ENCODE measurements at regions not wholly inside any gene's neighbourhood (a gene's known extent, or its start where the extent isn't known, plus 50 kb on each side); places are given as distances from the start of the nearest gene placed in this dataset.

DNA sequence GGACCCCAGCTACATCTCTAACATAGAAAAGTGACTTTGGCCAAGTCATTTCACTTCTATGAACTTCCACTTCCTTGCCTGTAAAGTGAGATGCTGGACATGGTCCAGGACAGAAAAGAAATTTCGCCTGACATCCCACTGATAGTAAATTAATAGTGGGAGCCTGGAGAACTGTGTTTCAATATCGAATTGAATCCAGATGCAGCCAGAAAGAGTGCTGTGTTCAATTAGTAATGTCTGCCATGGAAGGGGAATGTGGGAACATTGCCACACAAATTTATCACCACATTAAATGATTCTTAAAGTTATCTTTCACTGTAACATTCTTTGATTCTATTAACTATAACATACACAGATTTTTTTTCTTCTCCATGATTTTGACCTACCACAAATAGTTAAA, 255.0 kb downstream of the HACE1 start:
- Histone ChIP-seq H3K27me3 (ENCODE audit: control insufficient read depth in 4 of 4, insufficient read depth in 4 of 4, low read length in 3 of 4) (no peaks in the 10 kb centered on the region), H3K9me3 (ENCODE audit: control insufficient read depth in 4 of 4, low read length in 3 of 4) (no peaks in the 10 kb centered on the region), H3K9ac (ENCODE audit: low read depth in 1 of 2, low read length in 2 of 2) (no peak overlapping the region), H3K36me3 (ENCODE audit: control insufficient read depth in 4 of 4, insufficient read depth in 3 of 4, low read depth in 1 of 4, low read length in 3 of 4) (no peaks in the 10 kb centered on the region), H3K27ac (ENCODE audit: low read depth in 1 of 2, low read length in 2 of 2) (no peak overlapping the region), H3K4me3 (ENCODE audit: low read depth in 1 of 3, low read length in 3 of 3) (no peak overlapping the region), H3K4me1 (ENCODE audit: control insufficient read depth in 4 of 4, insufficient read depth in 4 of 4, low read length in 3 of 4) (no peaks in the 10 kb centered on the region)
- DNase-seq (ENCODE audit: low spot score), result no peak
- WGBS, result 67% methylated on average over 2 of the region's 2 CpGs
- TF ChIP-seq GABPA (IDR thresholded peaks at IDR 0.05 in 1 of 2, conservative IDR thresholded peaks at IDR 0.05 in 1 of 2) (no peak), NR2F2 (IDR thresholded peaks at IDR 0.05) (no peak), HNF4G (IDR thresholded peaks at IDR 0.05) (no peak), FOXA1 (IDR thresholded peaks at IDR 0.05) (no peak), RXRA (IDR thresholded peaks at IDR 0.05) (no peak), RAD21 (IDR thresholded peaks at IDR 0.05) (no peak), EGR1 (IDR thresholded peaks at IDR 0.05; ENCODE audit: low read depth in 2 of 2) (no peak), SP1 (IDR thresholded peaks at IDR 0.05) (no peak), YY1 (IDR thresholded peaks at IDR 0.05) (no peak)
- TF ChIP-seq, protein P1, sequence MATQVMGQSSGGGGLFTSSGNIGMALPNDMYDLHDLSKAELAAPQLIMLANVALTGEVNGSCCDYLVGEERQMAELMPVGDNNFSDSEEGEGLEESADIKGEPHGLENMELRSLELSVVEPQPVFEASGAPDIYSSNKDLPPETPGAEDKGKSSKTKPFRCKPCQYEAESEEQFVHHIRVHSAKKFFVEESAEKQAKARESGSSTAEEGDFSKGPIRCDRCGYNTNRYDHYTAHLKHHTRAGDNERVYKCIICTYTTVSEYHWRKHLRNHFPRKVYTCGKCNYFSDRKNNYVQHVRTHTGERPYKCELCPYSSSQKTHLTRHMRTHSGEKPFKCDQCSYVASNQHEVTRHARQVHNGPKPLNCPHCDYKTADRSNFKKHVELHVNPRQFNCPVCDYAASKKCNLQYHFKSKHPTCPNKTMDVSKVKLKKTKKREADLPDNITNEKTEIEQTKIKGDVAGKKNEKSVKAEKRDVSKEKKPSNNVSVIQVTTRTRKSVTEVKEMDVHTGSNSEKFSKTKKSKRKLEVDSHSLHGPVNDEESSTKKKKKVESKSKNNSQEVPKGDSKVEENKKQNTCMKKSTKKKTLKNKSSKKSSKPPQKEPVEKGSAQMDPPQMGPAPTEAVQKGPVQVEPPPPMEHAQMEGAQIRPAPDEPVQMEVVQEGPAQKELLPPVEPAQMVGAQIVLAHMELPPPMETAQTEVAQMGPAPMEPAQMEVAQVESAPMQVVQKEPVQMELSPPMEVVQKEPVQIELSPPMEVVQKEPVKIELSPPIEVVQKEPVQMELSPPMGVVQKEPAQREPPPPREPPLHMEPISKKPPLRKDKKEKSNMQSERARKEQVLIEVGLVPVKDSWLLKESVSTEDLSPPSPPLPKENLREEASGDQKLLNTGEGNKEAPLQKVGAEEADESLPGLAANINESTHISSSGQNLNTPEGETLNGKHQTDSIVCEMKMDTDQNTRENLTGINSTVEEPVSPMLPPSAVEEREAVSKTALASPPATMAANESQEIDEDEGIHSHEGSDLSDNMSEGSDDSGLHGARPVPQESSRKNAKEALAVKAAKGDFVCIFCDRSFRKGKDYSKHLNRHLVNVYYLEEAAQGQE (IDR thresholded peaks at IDR 0.05), result no peak
- TF ChIP-seq, protein P2, sequence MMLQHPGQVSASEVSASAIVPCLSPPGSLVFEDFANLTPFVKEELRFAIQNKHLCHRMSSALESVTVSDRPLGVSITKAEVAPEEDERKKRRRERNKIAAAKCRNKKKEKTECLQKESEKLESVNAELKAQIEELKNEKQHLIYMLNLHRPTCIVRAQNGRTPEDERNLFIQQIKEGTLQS (IDR thresholded peaks at IDR 0.05), result no peak
- TF ChIP-seq, protein P3, sequence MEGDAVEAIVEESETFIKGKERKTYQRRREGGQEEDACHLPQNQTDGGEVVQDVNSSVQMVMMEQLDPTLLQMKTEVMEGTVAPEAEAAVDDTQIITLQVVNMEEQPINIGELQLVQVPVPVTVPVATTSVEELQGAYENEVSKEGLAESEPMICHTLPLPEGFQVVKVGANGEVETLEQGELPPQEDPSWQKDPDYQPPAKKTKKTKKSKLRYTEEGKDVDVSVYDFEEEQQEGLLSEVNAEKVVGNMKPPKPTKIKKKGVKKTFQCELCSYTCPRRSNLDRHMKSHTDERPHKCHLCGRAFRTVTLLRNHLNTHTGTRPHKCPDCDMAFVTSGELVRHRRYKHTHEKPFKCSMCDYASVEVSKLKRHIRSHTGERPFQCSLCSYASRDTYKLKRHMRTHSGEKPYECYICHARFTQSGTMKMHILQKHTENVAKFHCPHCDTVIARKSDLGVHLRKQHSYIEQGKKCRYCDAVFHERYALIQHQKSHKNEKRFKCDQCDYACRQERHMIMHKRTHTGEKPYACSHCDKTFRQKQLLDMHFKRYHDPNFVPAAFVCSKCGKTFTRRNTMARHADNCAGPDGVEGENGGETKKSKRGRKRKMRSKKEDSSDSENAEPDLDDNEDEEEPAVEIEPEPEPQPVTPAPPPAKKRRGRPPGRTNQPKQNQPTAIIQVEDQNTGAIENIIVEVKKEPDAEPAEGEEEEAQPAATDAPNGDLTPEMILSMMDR (IDR thresholded peaks at IDR 0.05; ENCODE audit: low read depth, low read length, missing input control), result no peak
- TF ChIP-seq, protein P4, sequence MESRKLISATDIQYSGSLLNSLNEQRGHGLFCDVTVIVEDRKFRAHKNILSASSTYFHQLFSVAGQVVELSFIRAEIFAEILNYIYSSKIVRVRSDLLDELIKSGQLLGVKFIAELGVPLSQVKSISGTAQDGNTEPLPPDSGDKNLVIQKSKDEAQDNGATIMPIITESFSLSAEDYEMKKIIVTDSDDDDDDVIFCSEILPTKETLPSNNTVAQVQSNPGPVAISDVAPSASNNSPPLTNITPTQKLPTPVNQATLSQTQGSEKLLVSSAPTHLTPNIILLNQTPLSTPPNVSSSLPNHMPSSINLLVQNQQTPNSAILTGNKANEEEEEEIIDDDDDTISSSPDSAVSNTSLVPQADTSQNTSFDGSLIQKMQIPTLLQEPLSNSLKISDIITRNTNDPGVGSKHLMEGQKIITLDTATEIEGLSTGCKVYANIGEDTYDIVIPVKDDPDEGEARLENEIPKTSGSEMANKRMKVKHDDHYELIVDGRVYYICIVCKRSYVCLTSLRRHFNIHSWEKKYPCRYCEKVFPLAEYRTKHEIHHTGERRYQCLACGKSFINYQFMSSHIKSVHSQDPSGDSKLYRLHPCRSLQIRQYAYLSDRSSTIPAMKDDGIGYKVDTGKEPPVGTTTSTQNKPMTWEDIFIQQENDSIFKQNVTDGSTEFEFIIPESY (IDR thresholded peaks at IDR 0.05), result no peak

DNA sequence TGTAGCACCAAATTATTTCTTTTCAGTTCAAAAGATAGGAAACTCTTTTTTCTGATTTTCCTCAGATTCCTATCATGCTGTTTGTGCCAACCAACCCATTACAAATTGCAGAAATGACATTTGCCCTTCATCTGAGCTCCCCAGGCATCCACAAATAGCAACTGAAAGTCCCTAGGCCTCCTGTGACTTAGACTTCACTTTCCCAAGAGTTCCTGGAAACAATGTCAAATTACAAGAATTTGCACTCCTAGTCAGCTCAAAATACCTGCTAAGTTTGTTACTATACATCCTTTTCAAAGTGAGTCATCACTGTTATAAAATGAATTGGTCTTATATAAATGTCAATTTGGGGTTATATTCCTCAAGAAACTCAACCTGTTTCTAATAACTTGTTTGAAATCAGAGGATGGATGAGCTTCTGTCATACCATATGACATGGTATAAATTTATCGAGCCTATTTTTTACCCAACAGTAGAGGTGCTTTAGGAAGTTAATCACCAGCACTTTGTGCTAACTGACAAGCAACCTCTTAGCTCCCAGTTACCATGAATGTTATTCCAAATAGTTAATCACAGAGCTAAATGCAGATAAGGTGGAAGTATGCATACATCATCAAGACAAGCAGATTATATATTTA, 256.5 kb downstream of the HACE1 start:
- H3K27me3 ChIP-seq (ENCODE audit: control insufficient read depth in 4 of 4, insufficient read depth in 4 of 4, low read length in 3 of 4), result no peaks in the 10 kb centered on the region
- H3K9ac ChIP-seq (ENCODE audit: low read depth in 1 of 2, low read length in 2 of 2), result no peak overlapping the region
- no peak for DNase-seq (ENCODE audit: low spot score)
- H3K4me1 ChIP-seq (ENCODE audit: control insufficient read depth in 4 of 4, insufficient read depth in 4 of 4, low read length in 3 of 4), result no peaks in the 10 kb centered on the region
- no peak overlapping the region for H3K27ac ChIP-seq (ENCODE audit: low read depth in 1 of 2, low read length in 2 of 2)
- no peaks in the 10 kb centered on the region for H3K36me3 ChIP-seq (ENCODE audit: control insufficient read depth in 4 of 4, insufficient read depth in 3 of 4, low read depth in 1 of 4, low read length in 3 of 4)
- no peak overlapping the region for H3K4me3 ChIP-seq (ENCODE audit: low read depth in 1 of 3, low read length in 3 of 3)
- WGBS, result 81% methylated on average over 1 of the region's 1 CpG
- H3K9me3 ChIP-seq (ENCODE audit: control insufficient read depth in 4 of 4, low read length in 3 of 4), result no peaks in the 10 kb centered on the region
- TF ChIP-seq, protein P5, sequence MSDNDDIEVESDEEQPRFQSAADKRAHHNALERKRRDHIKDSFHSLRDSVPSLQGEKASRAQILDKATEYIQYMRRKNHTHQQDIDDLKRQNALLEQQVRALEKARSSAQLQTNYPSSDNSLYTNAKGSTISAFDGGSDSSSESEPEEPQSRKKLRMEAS (IDR thresholded peaks at IDR 0.05), result no peak
- TF ChIP-seq, protein P4 (IDR thresholded peaks at IDR 0.05), result no peak
- TF ChIP-seq YY1 (IDR thresholded peaks at IDR 0.05), result no peak
- TF ChIP-seq RAD21 (IDR thresholded peaks at IDR 0.05), result no peak
- TF ChIP-seq, protein P2 (IDR thresholded peaks at IDR 0.05), result no peak
- TF ChIP-seq RXRA (IDR thresholded peaks at IDR 0.05), result no peak
- TF ChIP-seq NR2F2 (IDR thresholded peaks at IDR 0.05), result no peak
- no peak for TF ChIP-seq HNF4G (IDR thresholded peaks at IDR 0.05)
- no peak for TF ChIP-seq SP1 (IDR thresholded peaks at IDR 0.05)
- TF ChIP-seq TAF1 (conservative IDR thresholded peaks at IDR 0.05), result no peak
- TF ChIP-seq HNF4A (conservative IDR thresholded peaks at IDR 0.05), result no peak
- TF ChIP-seq, protein P1 (IDR thresholded peaks at IDR 0.05), result no peak
- TF ChIP-seq FOXA2 (IDR thresholded peaks at IDR 0.05), result no peak
- no peak for TF ChIP-seq FOXA1 (IDR thresholded peaks at IDR 0.05)

Data from liver (tissue), 8 donors.